ENCODE measurements at regions not wholly inside any gene's neighbourhood (a gene's known extent, or its start where the extent isn't known, plus 50 kb on each side); places are given as distances from the start of the nearest gene placed in this dataset.

DNA sequence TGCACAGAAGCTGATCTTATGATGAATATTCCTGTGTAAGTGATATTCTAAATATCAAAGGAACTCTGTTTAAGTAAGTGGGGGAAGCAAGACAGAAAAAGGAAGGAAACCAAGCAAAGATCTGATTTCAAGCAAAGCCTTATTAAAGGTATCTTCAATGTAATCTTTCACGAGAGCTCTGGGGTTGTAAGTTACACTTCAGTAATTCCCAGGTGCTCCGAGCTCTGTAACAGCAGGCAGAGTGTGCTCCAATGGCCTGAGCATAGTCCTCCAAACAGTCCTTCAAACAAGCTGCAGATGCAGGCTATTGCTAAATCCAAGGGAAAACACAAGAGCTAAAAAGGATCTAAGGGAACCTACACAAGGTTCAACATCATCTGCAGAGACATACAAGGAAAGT, 949.7 kb upstream of the TMPRSS15 start:
- TF ChIP-seq, protein P1, sequence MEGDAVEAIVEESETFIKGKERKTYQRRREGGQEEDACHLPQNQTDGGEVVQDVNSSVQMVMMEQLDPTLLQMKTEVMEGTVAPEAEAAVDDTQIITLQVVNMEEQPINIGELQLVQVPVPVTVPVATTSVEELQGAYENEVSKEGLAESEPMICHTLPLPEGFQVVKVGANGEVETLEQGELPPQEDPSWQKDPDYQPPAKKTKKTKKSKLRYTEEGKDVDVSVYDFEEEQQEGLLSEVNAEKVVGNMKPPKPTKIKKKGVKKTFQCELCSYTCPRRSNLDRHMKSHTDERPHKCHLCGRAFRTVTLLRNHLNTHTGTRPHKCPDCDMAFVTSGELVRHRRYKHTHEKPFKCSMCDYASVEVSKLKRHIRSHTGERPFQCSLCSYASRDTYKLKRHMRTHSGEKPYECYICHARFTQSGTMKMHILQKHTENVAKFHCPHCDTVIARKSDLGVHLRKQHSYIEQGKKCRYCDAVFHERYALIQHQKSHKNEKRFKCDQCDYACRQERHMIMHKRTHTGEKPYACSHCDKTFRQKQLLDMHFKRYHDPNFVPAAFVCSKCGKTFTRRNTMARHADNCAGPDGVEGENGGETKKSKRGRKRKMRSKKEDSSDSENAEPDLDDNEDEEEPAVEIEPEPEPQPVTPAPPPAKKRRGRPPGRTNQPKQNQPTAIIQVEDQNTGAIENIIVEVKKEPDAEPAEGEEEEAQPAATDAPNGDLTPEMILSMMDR (IDR thresholded peaks at IDR 0.05) = no peak
- TF ChIP-seq SIN3A (IDR thresholded peaks at IDR 0.05; ENCODE audit: borderline replicate concordance, insufficient read depth, low read depth, low read length) (no peak), POLR2AphosphoS5 (IDR thresholded peaks at IDR 0.05; ENCODE audit: low read depth, low read length) (no peak)
